ENCODE measurements at regions not wholly inside any gene's neighbourhood (a gene's known extent, or its start where the extent isn't known, plus 50 kb on each side); places are given as distances from the start of the nearest gene placed in this dataset.

DNA sequence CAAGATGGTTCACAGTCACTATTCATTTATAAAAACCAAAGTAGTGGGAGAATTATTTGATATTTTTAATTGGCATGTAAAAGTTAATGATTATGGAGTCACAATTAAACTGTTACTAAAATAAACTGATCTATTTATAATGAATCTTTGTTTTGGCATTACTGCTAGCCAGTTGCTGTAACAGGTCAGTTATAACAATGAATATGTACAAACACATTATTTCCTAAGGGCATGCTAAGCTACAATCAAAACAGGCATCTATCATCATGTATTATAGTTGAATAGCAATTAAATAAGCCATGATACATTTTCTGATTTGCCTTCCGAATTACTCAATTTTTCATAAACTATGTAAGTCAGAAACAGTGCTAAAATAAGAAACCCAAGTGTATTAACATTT is 518.3 kb downstream of the SLC16A7 start:
- no peak overlapping the region for H3K4me3 ChIP-seq (ENCODE audit: low read depth, low read length)
- TF ChIP-seq, protein P1, sequence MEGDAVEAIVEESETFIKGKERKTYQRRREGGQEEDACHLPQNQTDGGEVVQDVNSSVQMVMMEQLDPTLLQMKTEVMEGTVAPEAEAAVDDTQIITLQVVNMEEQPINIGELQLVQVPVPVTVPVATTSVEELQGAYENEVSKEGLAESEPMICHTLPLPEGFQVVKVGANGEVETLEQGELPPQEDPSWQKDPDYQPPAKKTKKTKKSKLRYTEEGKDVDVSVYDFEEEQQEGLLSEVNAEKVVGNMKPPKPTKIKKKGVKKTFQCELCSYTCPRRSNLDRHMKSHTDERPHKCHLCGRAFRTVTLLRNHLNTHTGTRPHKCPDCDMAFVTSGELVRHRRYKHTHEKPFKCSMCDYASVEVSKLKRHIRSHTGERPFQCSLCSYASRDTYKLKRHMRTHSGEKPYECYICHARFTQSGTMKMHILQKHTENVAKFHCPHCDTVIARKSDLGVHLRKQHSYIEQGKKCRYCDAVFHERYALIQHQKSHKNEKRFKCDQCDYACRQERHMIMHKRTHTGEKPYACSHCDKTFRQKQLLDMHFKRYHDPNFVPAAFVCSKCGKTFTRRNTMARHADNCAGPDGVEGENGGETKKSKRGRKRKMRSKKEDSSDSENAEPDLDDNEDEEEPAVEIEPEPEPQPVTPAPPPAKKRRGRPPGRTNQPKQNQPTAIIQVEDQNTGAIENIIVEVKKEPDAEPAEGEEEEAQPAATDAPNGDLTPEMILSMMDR (IDR thresholded peaks at IDR 0.05; ENCODE audit: insufficient read depth, low read depth, low read length) = no peak
- DNase-seq (ENCODE audit: low read depth) = no peak

DNA sequence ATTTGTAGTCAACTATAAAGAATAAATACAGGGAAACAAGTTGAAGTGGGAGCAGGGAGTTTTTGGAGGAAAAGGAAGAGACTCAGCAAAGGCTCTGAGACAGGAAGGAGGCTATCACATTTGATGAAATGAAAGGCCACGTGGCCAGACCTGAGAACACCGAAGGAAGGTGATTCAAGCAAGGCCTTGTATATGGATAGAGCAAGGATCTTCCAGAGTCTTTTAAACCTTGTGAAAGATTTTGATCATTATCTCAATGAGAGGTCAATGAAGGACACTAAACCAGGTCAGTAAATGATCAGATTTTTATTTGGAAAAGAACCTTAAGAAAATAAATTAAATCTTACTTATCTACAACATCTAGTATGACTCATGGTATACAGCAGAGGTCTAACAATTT is 523.5 kb downstream of the SLC16A7 start:
- TF ChIP-seq, protein P1 (IDR thresholded peaks at IDR 0.05; ENCODE audit: insufficient read depth, low read depth, low read length) = no peak
- DNase-seq (ENCODE audit: low read depth) = no peak
- H3K4me3 ChIP-seq (ENCODE audit: low read depth, low read length) = no peak overlapping the region

DNA sequence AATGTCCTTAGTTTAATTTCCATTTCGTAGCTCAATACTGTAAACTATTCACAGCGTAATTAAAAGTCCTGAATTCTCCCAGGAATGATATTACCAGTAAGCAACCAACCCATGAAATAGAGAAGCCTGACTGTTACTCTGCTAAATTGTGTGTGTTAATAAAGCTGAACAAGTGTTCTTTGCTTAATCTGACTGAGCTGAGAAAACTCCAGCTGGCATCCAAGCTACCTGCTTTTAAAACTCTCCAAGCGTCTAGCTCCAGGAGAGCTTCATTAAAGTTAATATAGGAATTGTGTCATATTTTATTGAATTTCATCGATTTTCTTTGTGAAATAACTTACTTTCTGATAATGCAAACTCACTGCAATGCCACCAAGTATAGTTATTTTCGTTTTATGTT is 524.4 kb downstream of the SLC16A7 start:
- TF ChIP-seq, protein P1 (IDR thresholded peaks at IDR 0.05; ENCODE audit: insufficient read depth, low read depth, low read length) = no peak
- H3K4me3 ChIP-seq (ENCODE audit: low read depth, low read length) = no peak overlapping the region
- DNase-seq (ENCODE audit: low read depth) = no peak

DNA sequence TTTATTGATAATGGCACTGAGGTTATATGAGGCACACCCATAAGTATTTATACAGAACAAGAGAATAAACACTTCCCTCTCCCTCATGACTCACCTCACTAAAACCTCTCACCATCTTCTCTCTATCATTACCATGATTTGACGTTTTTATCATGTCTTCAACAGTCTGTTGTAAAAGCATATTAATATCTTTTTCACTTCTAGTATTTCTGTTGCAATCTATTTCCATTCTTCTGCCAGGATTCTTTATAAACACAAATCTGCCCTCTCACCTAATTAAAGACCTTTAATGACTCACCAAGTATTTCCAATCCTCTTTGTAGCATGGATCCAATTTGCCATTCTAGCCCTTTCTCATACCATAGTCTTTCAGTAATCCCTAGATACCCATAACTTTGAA is 527.7 kb downstream of the SLC16A7 start:
- DNase-seq (ENCODE audit: low read depth) = peak; percentile 81
- TF ChIP-seq, protein P1 (IDR thresholded peaks at IDR 0.05; ENCODE audit: insufficient read depth, low read depth, low read length) = no peak
- H3K4me3 ChIP-seq (ENCODE audit: low read depth, low read length) = no peak overlapping the region

DNA sequence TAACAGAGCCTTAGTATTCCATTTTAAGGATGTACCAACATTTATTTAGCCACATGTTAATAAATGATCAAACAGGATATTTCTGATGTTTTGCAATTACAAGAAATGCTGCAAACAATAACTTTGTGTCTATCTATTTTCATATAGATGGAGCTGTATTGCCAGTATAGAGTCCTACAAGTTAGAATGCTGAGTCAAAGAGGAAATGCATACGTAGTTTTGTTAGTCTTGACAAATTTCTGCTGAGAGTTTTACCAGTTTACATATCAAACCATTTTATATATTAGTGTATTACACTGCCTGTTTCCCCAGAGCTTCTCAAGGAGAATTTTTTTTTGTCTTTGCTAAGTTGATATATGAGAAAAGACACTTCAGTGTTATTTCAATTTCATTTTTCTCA is 541.7 kb downstream of the SLC16A7 start:
- H3K4me3 ChIP-seq (ENCODE audit: low read depth, low read length) = no peak overlapping the region
- no peak for DNase-seq (ENCODE audit: low read depth)
- TF ChIP-seq, protein P1 (IDR thresholded peaks at IDR 0.05; ENCODE audit: insufficient read depth, low read depth, low read length) = no peak

DNA sequence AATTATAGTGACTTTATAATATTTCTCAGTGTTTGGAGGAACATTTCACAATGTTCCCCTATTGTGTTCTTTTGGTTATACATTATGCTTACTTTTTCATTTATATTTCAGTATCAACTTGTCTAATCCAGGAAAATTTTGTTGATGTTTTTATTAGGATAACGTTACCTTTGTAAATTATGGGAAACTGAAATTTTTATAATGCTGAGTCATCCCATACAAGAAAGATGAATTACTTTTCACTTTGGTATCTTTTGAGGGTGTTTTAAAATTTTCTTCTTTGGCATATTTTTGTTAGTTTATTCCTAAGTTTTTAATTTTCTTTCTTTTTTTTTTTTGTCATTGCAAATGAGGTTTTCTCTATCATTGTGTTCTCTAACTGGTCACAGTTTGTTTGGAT is 542.7 kb downstream of the SLC16A7 start:
- H3K4me3 ChIP-seq (ENCODE audit: low read depth, low read length) = no peak overlapping the region
- TF ChIP-seq, protein P1 (IDR thresholded peaks at IDR 0.05; ENCODE audit: insufficient read depth, low read depth, low read length) = no peak
- DNase-seq (ENCODE audit: low read depth) = no peak

DNA sequence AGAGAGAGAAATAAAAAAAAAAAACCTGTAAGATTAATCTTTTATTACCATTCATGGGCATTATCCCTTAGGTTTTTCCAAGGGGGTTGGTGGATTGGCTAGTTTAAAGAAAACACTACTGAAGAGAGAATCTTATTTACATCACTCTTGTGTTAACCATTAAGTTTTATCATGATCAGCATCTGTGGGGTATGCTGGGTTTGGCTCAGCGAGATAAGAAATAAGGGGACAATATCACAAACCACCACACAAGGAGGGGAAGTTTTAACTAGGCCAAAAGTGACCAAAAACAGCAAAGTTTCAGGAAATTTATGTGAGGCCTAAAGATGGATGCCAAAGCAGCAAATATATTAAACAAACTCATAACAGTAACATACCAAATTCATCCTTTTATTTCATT is 548.6 kb downstream of the SLC16A7 start:
- no peak for DNase-seq (ENCODE audit: low read depth)
- TF ChIP-seq, protein P1 (IDR thresholded peaks at IDR 0.05; ENCODE audit: insufficient read depth, low read depth, low read length) = no peak
- no peak overlapping the region for H3K4me3 ChIP-seq (ENCODE audit: low read depth, low read length)
